OCI-LY1 (cell line): ENCODE measurements at regions not wholly inside any gene's neighbourhood (a gene's known extent, or its start where the extent isn't known, plus 50 kb on each side); places are given as distances from the start of the nearest gene placed in this dataset.

Experiments
- H2AFZ ChIP-seq: fragments of 200-600 bp; sonication (generic), shearing (Covaris generic); 2 replicates; pipeline ENCODE4 v1.6.0; 2014; ENCODE audit warnings: antibody characterized with exemption, mild to moderate bottlenecking, low read length
- H3F3A ChIP-seq: fragments of 200-600 bp; sonication (generic), shearing (Covaris generic); 2 replicates; pipeline ENCODE4 v1.6.0; 2014; ENCODE audit warnings: mild to moderate bottlenecking, antibody characterized with exemption, low read length, moderate library complexity; ENCODE audit not compliant: insufficient read depth
- H3K27ac ChIP-seq: fragments of 200-600 bp; sonication (generic); 2 replicates; pipeline ENCODE4 v1.5.1; 2014; ENCODE audit warnings: low read length, mixed run types, mild to moderate bottlenecking, low read depth; ENCODE audit not compliant: poor library complexity, severe bottlenecking
- H3K27me3 ChIP-seq: fragments of 200-600 bp; sonication (generic); 2 replicates; pipeline ENCODE4 v1.6.0; 2014; ENCODE audit warnings: antibody characterized with exemption, mild to moderate bottlenecking, low read length, moderate library complexity; ENCODE audit not compliant: insufficient read depth
- H3K36me3 ChIP-seq: fragments of 200-600 bp; sonication (generic); 2 replicates; pipeline ENCODE4 v1.6.1; 2014; ENCODE audit warnings: mild to moderate bottlenecking, antibody characterized with exemption, low read length, moderate library complexity, mixed read lengths; ENCODE audit not compliant: insufficient read depth
- H3K4me1 ChIP-seq: fragments of 200-600 bp; sonication (generic); 2 replicates; pipeline ENCODE4 v1.5.1; 2014; ENCODE audit warnings: mild to moderate bottlenecking, low read length, moderate library complexity; ENCODE audit not compliant: insufficient read depth, severe bottlenecking
- H3K4me2 ChIP-seq: fragments of 200-600 bp; sonication (generic), shearing (Covaris generic); 2 replicates; pipeline ENCODE4 v1.6.1; 2014; ENCODE audit warnings: low read length
- H3K4me3 ChIP-seq: fragments of 200-600 bp; sonication (generic); 2 replicates; pipeline ENCODE4 v1.5.1; 2014; ENCODE audit warnings: low read length, low read depth, mild to moderate bottlenecking, mixed read lengths; ENCODE audit not compliant: poor library complexity, severe bottlenecking
- H3K79me2 ChIP-seq: fragments of 200-600 bp; shearing (Covaris generic); 2 replicates; pipeline ENCODE4 v1.6.1; 2016; ENCODE audit warnings: mixed run types, low read length, mixed read lengths; ENCODE audit not compliant: insufficient read depth
- H3K9ac ChIP-seq: fragments of 200-600 bp; sonication (generic), shearing (Covaris generic); 2 replicates; pipeline ENCODE4 v1.6.1; 2014; ENCODE audit warnings: mild to moderate bottlenecking, low read length, mixed read lengths
- H3K9me2 ChIP-seq: fragments of 200-600 bp; sonication (generic), shearing (Covaris generic); 2 replicates; pipeline ENCODE4 v1.6.1; 2014; ENCODE audit warnings: low read depth, mild to moderate bottlenecking, low read length, mixed read lengths
- H3K9me3 ChIP-seq: fragments of 200-600 bp; shearing (Covaris generic); 2 replicates; pipeline ENCODE4 v1.6.1; 2014; ENCODE audit warnings: low read length, mixed read lengths
- H4K20me1 ChIP-seq: fragments of 200-600 bp; sonication (generic), shearing (Covaris generic); 2 replicates; pipeline ENCODE4 v1.6.0; 2016; ENCODE audit warnings: mild to moderate bottlenecking, low read length; ENCODE audit not compliant: insufficient read depth
- EZH2 ChIP-seq: fragments of 200-600 bp; sonication (generic), shearing (Covaris generic); IDR thresholded peaks from 2 replicates; pipeline ENCODE4 v1.8.0; 2017; ENCODE audit warnings: borderline replicate concordance, mixed run types, mild to moderate bottlenecking, antibody characterized with exemption, low read length, moderate library complexity, mixed read lengths
- TF ChIP-seq, protein P1 (sequence below): fragments of 200-600 bp; sonication (generic), shearing (Covaris generic); IDR thresholded peaks from 2 replicates; pipeline ENCODE4 v1.5.1; 2017; ENCODE audit warnings: mild to moderate bottlenecking, antibody characterized with exemption, low read length, moderate library complexity, mixed read lengths

DNA sequence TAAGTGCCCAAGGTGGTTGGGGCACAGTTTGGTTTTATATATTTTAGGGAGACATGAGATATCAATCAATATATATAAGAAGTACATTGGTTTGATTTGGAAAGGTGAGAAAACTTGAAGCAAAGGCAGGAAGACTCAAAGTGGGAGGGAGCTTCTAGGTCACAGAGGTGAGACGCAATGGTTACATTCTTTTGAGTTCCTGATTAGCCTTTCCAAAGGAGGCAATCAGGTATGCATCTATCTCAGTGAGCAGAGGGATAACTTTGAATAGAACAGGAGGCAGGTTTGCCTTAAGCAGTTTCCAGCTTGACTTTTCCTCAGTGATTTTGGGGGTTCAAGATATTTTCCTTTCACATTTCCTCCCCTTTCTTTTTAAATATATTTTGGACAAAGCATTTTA is 58.0 kb upstream of the SLC35F1 start:
- Histone ChIP-seq H3K4me3 (no peak overlapping the region), H3K27ac (no peak overlapping the region), H2AFZ (no peak overlapping the region), H3K4me1 (no peaks in the 10 kb centered on the region), H3K9ac (no peak overlapping the region), H3K79me2 (no peaks in the 10 kb centered on the region), H4K20me1 (no peaks in the 10 kb centered on the region), H3K9me3 (no peaks in the 10 kb centered on the region), H3K36me3 (no peaks in the 10 kb centered on the region), H3K4me2 (no peak overlapping the region), H3K9me2 (no peaks in the 10 kb centered on the region), H3K27me3 (no peaks in the 10 kb centered on the region), H3F3A (no peaks in the 10 kb centered on the region)
- TF ChIP-seq, protein P1, sequence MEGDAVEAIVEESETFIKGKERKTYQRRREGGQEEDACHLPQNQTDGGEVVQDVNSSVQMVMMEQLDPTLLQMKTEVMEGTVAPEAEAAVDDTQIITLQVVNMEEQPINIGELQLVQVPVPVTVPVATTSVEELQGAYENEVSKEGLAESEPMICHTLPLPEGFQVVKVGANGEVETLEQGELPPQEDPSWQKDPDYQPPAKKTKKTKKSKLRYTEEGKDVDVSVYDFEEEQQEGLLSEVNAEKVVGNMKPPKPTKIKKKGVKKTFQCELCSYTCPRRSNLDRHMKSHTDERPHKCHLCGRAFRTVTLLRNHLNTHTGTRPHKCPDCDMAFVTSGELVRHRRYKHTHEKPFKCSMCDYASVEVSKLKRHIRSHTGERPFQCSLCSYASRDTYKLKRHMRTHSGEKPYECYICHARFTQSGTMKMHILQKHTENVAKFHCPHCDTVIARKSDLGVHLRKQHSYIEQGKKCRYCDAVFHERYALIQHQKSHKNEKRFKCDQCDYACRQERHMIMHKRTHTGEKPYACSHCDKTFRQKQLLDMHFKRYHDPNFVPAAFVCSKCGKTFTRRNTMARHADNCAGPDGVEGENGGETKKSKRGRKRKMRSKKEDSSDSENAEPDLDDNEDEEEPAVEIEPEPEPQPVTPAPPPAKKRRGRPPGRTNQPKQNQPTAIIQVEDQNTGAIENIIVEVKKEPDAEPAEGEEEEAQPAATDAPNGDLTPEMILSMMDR, result no peak
- no peak for TF ChIP-seq EZH2
